Stomach (tissue), 8 donors: ENCODE measurements at regions not wholly inside any gene's neighbourhood (a gene's known extent, or its start where the extent isn't known, plus 50 kb on each side); places are given as distances from the start of the nearest gene placed in this dataset.
A peak's percentile ranks its signal among the peaks of the same experiment; 100 is the strongest.

Source experiments
- DNase-seq, 2 donors: peaks; one replicate each; pipeline versions ENCODE4 v3.0.0 to v3.0.0-alpha.2; 2013 to 2019
- H3K27ac ChIP-seq, 5 donors: fragments of 200-600 bp in 4 of 5; sonication (generic) in 4 of 5; one replicate each; pipeline ENCODE4 v1.5.1; 2013 to 2019; ENCODE audit warnings: mild to moderate bottlenecking in 1 of 5, moderate library complexity in 1 of 5
- H3K27me3 ChIP-seq, 3 donors: fragments of 200-600 bp; sonication (generic); one replicate each; pipeline ENCODE4 v1.5.1; 2017 to 2019; ENCODE audit warnings: mixed run types in 1 of 3
- H3K36me3 ChIP-seq, 4 donors: fragments of 200-600 bp; sonication (generic); 1 replicate in 3 of 4; 2 replicates in 1 of 4; pipeline ENCODE4 v1.5.1; 2016 to 2019
- H3K4me1 ChIP-seq, 4 donors: fragments of 200-600 bp; sonication (generic); one replicate each; pipeline ENCODE4 v1.5.1; 2016 to 2019
- H3K4me3 ChIP-seq, 4 donors: fragments of 200-600 bp; sonication (generic) in 3 of 4; one replicate each; pipeline ENCODE4 v1.5.1; 2016 to 2019; ENCODE audit warnings: mild to moderate bottlenecking in 1 of 4
- H3K9me3 ChIP-seq, 4 donors: fragments of 200-600 bp; sonication (generic); one replicate each; pipeline ENCODE4 v1.5.1; 2016 to 2019
- CTCF ChIP-seq, 7 experiments: fragments of 450-650 bp in 4 of 7; fragments of 200-600 bp in 3 of 7; sonication (generic) in 3 of 7; IDR thresholded peaks; one replicate each; pipeline ENCODE4 v1.5.1; 2016 to 2019; ENCODE audit warnings: antibody characterized with exemption in 7 of 7, control low read depth in 2 of 7, mild to moderate bottlenecking in 1 of 7
- EP300 ChIP-seq: sonication (generic); formaldehyde crosslinking; IDR thresholded peaks from one replicate; pipeline ENCODE4 v1.6.1; 2017; ENCODE audit warnings: antibody characterized with exemption
- POLR2A ChIP-seq, 4 donors: fragments of 450-650 bp; IDR thresholded peaks; one replicate each; pipeline ENCODE4 v1.6.1; 2016; ENCODE audit warnings: antibody characterized with exemption in 4 of 4, control low read depth in 2 of 4, mild to moderate bottlenecking in 1 of 4, moderate library complexity in 1 of 4
- POLR2AphosphoS5 ChIP-seq, 3 donors: sonication (generic); formaldehyde crosslinking; IDR thresholded peaks; one replicate each; pipeline ENCODE4 v1.6.1; 2016; ENCODE audit warnings: antibody characterized with exemption in 3 of 3
- WGBS, 5 donors: extraction: QIAGEN DNeasy Blood & Tissue Kit in 3 of 5; methylation state at CpG; one replicate each; pipeline versions ENCODE4 v1.1.5 to v1.1.7; 2013 to 2018; 5-methylcytosine and 5-hydroxymethylcytosine counted together
- intact Hi-C: fragments of 100-400 bp; cut with DNase I; formaldehyde crosslinking; loops from one replicate; pipeline ENCODE4 v1.15.1; 2023; ENCODE audit warnings: low total_unique reads
- donor health status: healthy with polysubstance abuse.
- donor health status: Bipolar disorder and iron deficiency.
- donor health status: healthy.

GRCh38 chr9:90956026-90956810 is 154.6 kb downstream of the SYK start:
- Histone ChIP-seq H3K27me3 (peaks cover 0 to 14% (median 0%) of the 10 kb centered on the region in 3 donors), H3K27ac (no peak overlapping the region), H3K9me3 (no peaks in the 10 kb centered on the region), H3K36me3 (no peaks in the 10 kb centered on the region), H3K4me3 (no peak overlapping the region), H3K4me1 (no peaks in the 10 kb centered on the region)
- no peak for DNase-seq
- intact Hi-C loops, result no loop called here
- WGBS, 5 donors, result 75 to 79% (median 78%) methylated on average over 9 of the region's 9 CpGs
- TF ChIP-seq CTCF (IDR thresholded peaks at IDR 0.05) (no peak), EP300 (no peak), POLR2AphosphoS5 (IDR thresholded peaks at IDR 0.05) (no peak), POLR2A (IDR thresholded peaks at IDR 0.05) (no peak)

GRCh38 chr9:90958328-90958727 is 156.7 kb downstream of the SYK start:
- 32 to 56% (median 54%) methylated on average over 2 of the region's 2 CpGs for WGBS, 5 donors
- no peaks in the 10 kb centered on the region for H3K4me1 ChIP-seq
- H3K4me3 ChIP-seq, result no peak overlapping the region
- no peak for TF ChIP-seq POLR2A (IDR thresholded peaks at IDR 0.05)
- TF ChIP-seq CTCF (IDR thresholded peaks at IDR 0.05), result no peak
- TF ChIP-seq POLR2AphosphoS5 (IDR thresholded peaks at IDR 0.05), result no peak
- no peak for TF ChIP-seq EP300
- peak in 1 of 2 donors; percentile 60 for DNase-seq
- intact Hi-C loops, result no loop called here
- H3K27me3 ChIP-seq, result peaks cover 0 to 23% (median 0%) of the 10 kb centered on the region in 3 donors
- peak overlapping the region in 1 of 5 donors; percentile 37 for H3K27ac ChIP-seq
- no peaks in the 10 kb centered on the region for H3K9me3 ChIP-seq
- no peaks in the 10 kb centered on the region for H3K36me3 ChIP-seq

- Histone ChIP-seq H3K4me3 (no peak overlapping the region), H3K36me3 (no peaks in the 10 kb centered on the region), H3K27me3 (peaks cover 0 to 33% (median 0%) of the 10 kb centered on the region in 3 donors), H3K9me3 (no peaks in the 10 kb centered on the region), H3K4me1 (no peaks in the 10 kb centered on the region), H3K27ac (no peak overlapping the region)
- TF ChIP-seq EP300, result no peak
- TF ChIP-seq CTCF (IDR thresholded peaks at IDR 0.05), result no peak
- no peak for TF ChIP-seq POLR2AphosphoS5 (IDR thresholded peaks at IDR 0.05)
- no peak for TF ChIP-seq POLR2A (IDR thresholded peaks at IDR 0.05)
- DNase-seq, result no peak
- WGBS, 5 donors, result 59 to 72% (median 62%) methylated on average over 5 of the region's 5 CpGs
- intact Hi-C loops, result no loop called here
Observed at GRCh38 chr9:90960941-90961340, 159.3 kb downstream of the SYK start.

- H3K9me3 ChIP-seq, result no peaks in the 10 kb centered on the region
- peak in 1 of 2 donors; percentile 54 for DNase-seq
- H3K27ac ChIP-seq, result no peak overlapping the region
- TF ChIP-seq POLR2AphosphoS5 (IDR thresholded peaks at IDR 0.05) (no peak), POLR2A (IDR thresholded peaks at IDR 0.05) (no peak), CTCF (IDR thresholded peaks at IDR 0.05) (no peak), EP300 (no peak)
- 32 to 55% (median 39%) methylated on average over 6 to 10 of the region's 10 CpGs for WGBS, 5 donors
- intact Hi-C loops, result no loop called here
- H3K4me3 ChIP-seq, result no peak overlapping the region
- H3K36me3 ChIP-seq, result no peaks in the 10 kb centered on the region
- H3K4me1 ChIP-seq, result no peaks in the 10 kb centered on the region
- H3K27me3 ChIP-seq, result peaks cover 0 to 33% (median 0%) of the 10 kb centered on the region in 3 donors
Observed at GRCh38 chr9:90961375-90961774, 159.8 kb downstream of the SYK start.
